ENCODE measurements at regions not wholly inside any gene's neighbourhood (a gene's known extent, or its start where the extent isn't known, plus 50 kb on each side); places are given as distances from the start of the nearest gene placed in this dataset.

DNA sequence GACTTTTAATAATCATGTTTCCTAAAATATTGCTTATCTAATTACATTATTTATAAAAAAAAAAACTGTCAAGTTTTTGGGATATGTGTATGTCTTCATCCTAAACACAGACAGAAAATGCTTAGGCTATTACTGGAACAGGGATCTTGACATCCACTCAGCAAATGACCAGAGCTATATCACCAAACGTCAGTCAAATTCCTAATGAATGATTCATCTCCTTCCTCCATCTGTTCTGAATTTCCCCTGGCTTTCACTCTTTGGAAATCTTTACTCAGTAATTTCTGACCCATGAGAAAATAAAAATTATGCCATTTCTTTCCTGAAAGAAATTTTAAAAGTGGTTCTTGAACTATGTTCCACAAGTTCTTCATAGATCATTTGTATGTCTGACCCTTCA is 552.4 kb upstream of the KCND2 start:
- H3K36me3 Mint-ChIP-seq (ENCODE audit: low read depth, unreplicated experiment) = no peaks in the 10 kb centered on the region
- Histone ChIP-seq H3K36me3 (ENCODE audit: insufficient read depth, low read length) (no peaks in the 10 kb centered on the region), H3K4me1 (ENCODE audit: insufficient read depth, low read length) (peaks cover 5% of the 10 kb centered on the region), H4K20me1 (ENCODE audit: insufficient read depth, low read length) (no peaks in the 10 kb centered on the region), H3K9me3 (ENCODE audit: insufficient read depth, low read depth, low read length) (no peaks in the 10 kb centered on the region), H3K4me2 (ENCODE audit: low read length) (peak overlapping the region; percentile 45), H3K79me2 (ENCODE audit: insufficient read depth, low read length) (no peaks in the 10 kb centered on the region), H3K27me3 (ENCODE audit: insufficient read depth, low read length) (no peaks in the 10 kb centered on the region), H3K27ac (ENCODE audit: low read depth, low read length) (peak overlapping the region; percentile 73), H3K9ac (ENCODE audit: low read length) (no peak overlapping the region), H3K4me3 (ENCODE audit: insufficient read depth, low read depth, low read length) (no peak overlapping the region), H2AFZ (ENCODE audit: low read depth, low read length) (no peak overlapping the region)
- H3K4me1 Mint-ChIP-seq (ENCODE audit: low read depth, unreplicated experiment) = peaks cover 12% of the 10 kb centered on the region
- H3K27me3 Mint-ChIP-seq (ENCODE audit: low read depth, unreplicated experiment) = no peaks in the 10 kb centered on the region
- TF ChIP-seq, protein P1, sequence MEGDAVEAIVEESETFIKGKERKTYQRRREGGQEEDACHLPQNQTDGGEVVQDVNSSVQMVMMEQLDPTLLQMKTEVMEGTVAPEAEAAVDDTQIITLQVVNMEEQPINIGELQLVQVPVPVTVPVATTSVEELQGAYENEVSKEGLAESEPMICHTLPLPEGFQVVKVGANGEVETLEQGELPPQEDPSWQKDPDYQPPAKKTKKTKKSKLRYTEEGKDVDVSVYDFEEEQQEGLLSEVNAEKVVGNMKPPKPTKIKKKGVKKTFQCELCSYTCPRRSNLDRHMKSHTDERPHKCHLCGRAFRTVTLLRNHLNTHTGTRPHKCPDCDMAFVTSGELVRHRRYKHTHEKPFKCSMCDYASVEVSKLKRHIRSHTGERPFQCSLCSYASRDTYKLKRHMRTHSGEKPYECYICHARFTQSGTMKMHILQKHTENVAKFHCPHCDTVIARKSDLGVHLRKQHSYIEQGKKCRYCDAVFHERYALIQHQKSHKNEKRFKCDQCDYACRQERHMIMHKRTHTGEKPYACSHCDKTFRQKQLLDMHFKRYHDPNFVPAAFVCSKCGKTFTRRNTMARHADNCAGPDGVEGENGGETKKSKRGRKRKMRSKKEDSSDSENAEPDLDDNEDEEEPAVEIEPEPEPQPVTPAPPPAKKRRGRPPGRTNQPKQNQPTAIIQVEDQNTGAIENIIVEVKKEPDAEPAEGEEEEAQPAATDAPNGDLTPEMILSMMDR (IDR thresholded peaks at IDR 0.05; ENCODE audit: insufficient read depth, low read depth, low read length) = no peak
- TF ChIP-seq EZH2 (IDR thresholded peaks at IDR 0.05; ENCODE audit: insufficient read depth, low read length) = no peak
- no peaks in the 10 kb centered on the region for H3K9me3 Mint-ChIP-seq (ENCODE audit: unreplicated experiment)
- DNase-seq (ENCODE audit: low read depth) (peak; percentile 80), FAIRE-seq (peak; percentile 20)
- no peak overlapping the region for H3K4me3 Mint-ChIP-seq (ENCODE audit: unreplicated experiment)
- peak overlapping the region; percentile 93 for H3K27ac Mint-ChIP-seq (ENCODE audit: unreplicated experiment)

DNA sequence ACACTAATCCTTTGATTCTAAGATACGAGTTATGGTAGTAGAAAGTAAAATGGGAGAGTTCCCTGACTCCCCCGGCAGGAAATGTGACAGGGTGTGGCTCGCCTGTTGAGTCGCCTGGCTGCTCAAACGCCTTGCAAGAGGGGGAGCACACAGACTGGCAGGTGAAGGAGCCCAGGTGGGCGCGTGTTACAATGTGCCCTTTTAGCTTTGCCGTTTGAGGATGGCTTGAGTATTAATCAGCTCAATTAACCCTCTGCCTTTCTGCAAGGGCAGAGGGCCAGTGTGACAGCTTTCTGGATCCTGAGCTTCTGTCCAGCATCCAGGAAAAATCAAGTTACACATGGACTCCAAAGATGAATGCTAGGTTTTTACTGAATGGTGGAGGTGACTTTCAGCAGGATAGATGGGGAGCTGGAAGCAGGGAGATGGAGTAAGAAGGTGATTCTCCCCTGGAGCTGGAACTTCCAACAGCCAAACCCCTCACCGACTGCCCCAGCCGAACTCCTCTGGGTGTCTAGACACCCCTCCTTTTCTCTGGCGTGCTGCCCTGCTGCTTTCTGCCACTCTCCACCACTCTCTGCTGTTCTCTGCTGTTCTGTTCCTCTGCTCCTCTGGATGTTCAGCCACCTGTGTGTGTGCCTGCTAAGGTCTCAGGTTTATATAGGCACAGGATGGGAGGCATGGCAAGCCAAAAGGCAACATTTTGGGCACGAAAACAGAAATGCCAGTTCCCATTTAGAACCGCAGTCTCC is 548.8 kb upstream of the KCND2 start:
- no peak overlapping the region for H3K4me2 ChIP-seq (ENCODE audit: low read length)
- H3K4me3 Mint-ChIP-seq (ENCODE audit: unreplicated experiment) = no peak overlapping the region
- peaks cover 5% of the 10 kb centered on the region for H3K4me1 ChIP-seq (ENCODE audit: insufficient read depth, low read length)
- H3K36me3 ChIP-seq (ENCODE audit: insufficient read depth, low read length) = no peaks in the 10 kb centered on the region
- TF ChIP-seq, protein P1 (IDR thresholded peaks at IDR 0.05; ENCODE audit: insufficient read depth, low read depth, low read length) = no peak
- TF ChIP-seq EZH2 (IDR thresholded peaks at IDR 0.05; ENCODE audit: insufficient read depth, low read length) = no peak
- no peaks in the 10 kb centered on the region for H3K9me3 Mint-ChIP-seq (ENCODE audit: unreplicated experiment)
- no peaks in the 10 kb centered on the region for H3K79me2 ChIP-seq (ENCODE audit: insufficient read depth, low read length)
- H3K27me3 Mint-ChIP-seq (ENCODE audit: low read depth, unreplicated experiment) = no peaks in the 10 kb centered on the region
- peaks cover 13% of the 10 kb centered on the region for H3K4me1 Mint-ChIP-seq (ENCODE audit: low read depth, unreplicated experiment)
- no peaks in the 10 kb centered on the region for H3K9me3 ChIP-seq (ENCODE audit: insufficient read depth, low read depth, low read length)
- H3K27ac ChIP-seq (ENCODE audit: low read depth, low read length) = no peak overlapping the region
- no peak overlapping the region for H3K9ac ChIP-seq (ENCODE audit: low read length)
- FAIRE-seq (no peak), DNase-seq (ENCODE audit: low read depth) (no peak)
- H4K20me1 ChIP-seq (ENCODE audit: insufficient read depth, low read length) = no peaks in the 10 kb centered on the region
- no peaks in the 10 kb centered on the region for H3K27me3 ChIP-seq (ENCODE audit: insufficient read depth, low read length)
- H3K27ac Mint-ChIP-seq (ENCODE audit: unreplicated experiment) = no peak overlapping the region
- no peak overlapping the region for H3K4me3 ChIP-seq (ENCODE audit: insufficient read depth, low read depth, low read length)
- no peaks in the 10 kb centered on the region for H3K36me3 Mint-ChIP-seq (ENCODE audit: low read depth, unreplicated experiment)
- no peak overlapping the region for H2AFZ ChIP-seq (ENCODE audit: low read depth, low read length)

All from astrocyte (in vitro differentiated cells and primary cell).